Loucy (cell line): ENCODE measurements at regions not wholly inside any gene's neighbourhood (a gene's known extent, or its start where the extent isn't known, plus 50 kb on each side); places are given as distances from the start of the nearest gene placed in this dataset.

Experiments
- H2AFZ ChIP-seq: fragments of 200-600 bp; sonication (generic); 2 replicates; pipeline ENCODE4 v1.6.0; 2016; ENCODE audit warnings: antibody characterized with exemption, mild to moderate bottlenecking, low read length, moderate library complexity
- H3F3A ChIP-seq: fragments of 200-600 bp; 2 replicates; pipeline ENCODE4 v1.6.0; 2016; ENCODE audit warnings: antibody characterized with exemption, low read depth, mild to moderate bottlenecking
- H3K27me3 ChIP-seq: fragments of 200-600 bp; sonication (generic); 2 replicates; pipeline ENCODE4 v1.6.1; 2014; ENCODE audit warnings: low read length, mild to moderate bottlenecking; ENCODE audit not compliant: insufficient read depth, poor library complexity, severe bottlenecking
- H3K36me3 ChIP-seq: fragments of 200-600 bp; sonication (generic); 2 replicates; pipeline ENCODE4 v1.6.1; 2016; ENCODE audit warnings: low read length; ENCODE audit not compliant: insufficient read depth
- H3K4me1 ChIP-seq: fragments of 200-600 bp; sonication (generic); 2 replicates; pipeline ENCODE4 v1.5.1; 2014; ENCODE audit warnings: low read length, mild to moderate bottlenecking; ENCODE audit not compliant: insufficient read depth, poor library complexity, severe bottlenecking
- H3K4me2 ChIP-seq: fragments of 200-600 bp; sonication (generic); 2 replicates; pipeline ENCODE4 v1.6.0; 2014; ENCODE audit warnings: antibody characterized with exemption, low read length, low read depth, mild to moderate bottlenecking; ENCODE audit not compliant: poor library complexity, severe bottlenecking
- H3K4me3 ChIP-seq: fragments of 200-600 bp; sonication (generic); 2 replicates; pipeline ENCODE4 v1.5.1; 2014; ENCODE audit warnings: low read length, mild to moderate bottlenecking, mixed read lengths; ENCODE audit not compliant: poor library complexity, severe bottlenecking
- H3K79me2 ChIP-seq: fragments of 200-600 bp; sonication (generic); 2 replicates; pipeline ENCODE4 v1.6.1; 2014; ENCODE audit warnings: low read length; ENCODE audit not compliant: insufficient read depth
- H3K9ac ChIP-seq: fragments of 200-600 bp; sonication (generic); 2 replicates; pipeline ENCODE4 v1.6.0; 2014; ENCODE audit warnings: mild to moderate bottlenecking, low read depth, low read length, moderate library complexity; ENCODE audit not compliant: poor library complexity, severe bottlenecking
- H3K9me2 ChIP-seq: fragments of 200-600 bp; sonication (generic); replicated peaks from 2 replicates; pipeline ENCODE4 v1.6.1; 2016; ENCODE audit warnings: low read depth, low read length, mixed read lengths
- H3K9me3 ChIP-seq: fragments of 200-600 bp; sonication (generic); 2 replicates; pipeline ENCODE4 v1.6.1; 2014; ENCODE audit warnings: mild to moderate bottlenecking, antibody characterized with exemption, low read length, low read depth; ENCODE audit not compliant: insufficient read depth
- H4K20me1 ChIP-seq: fragments of 200-600 bp; sonication (generic); 2 replicates; pipeline ENCODE4 v1.6.0; 2014; ENCODE audit warnings: antibody characterized with exemption, low read length, mild to moderate bottlenecking; ENCODE audit not compliant: insufficient read depth, poor library complexity, severe bottlenecking
- EZH2phosphoT487 ChIP-seq: fragments of 200-600 bp; IDR thresholded peaks from 2 replicates; pipeline ENCODE4 v1.6.1; 2018; ENCODE audit warnings: antibody characterized with exemption, mild to moderate bottlenecking, moderate library complexity, borderline replicate concordance
- TF ChIP-seq, protein P1 (sequence below): fragments of 200-600 bp; sonication (generic); conservative IDR thresholded peaks from 2 replicates; pipeline ENCODE4 v1.5.1; 2014; ENCODE audit warnings: mild to moderate bottlenecking, antibody characterized with exemption, low read length

DNA sequence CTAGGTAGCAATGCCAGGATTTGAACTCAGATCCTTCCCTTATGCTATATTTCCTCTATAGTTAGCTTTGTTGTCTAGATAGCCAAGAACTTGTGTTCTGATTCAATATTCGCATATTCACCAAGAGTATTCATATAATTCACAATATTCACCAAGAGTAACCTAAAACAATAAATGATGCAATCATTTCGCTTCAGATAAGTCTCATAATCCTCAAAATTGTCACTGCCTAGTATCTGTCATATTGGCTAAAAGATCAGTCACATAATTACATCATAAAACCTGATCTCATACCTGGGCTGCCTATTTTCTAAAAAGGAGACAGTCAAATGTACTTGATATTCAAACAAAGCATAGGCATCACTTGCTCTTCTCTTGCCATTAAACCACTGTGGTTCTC is 199.7 kb upstream of the CPEB2 start:
- TF ChIP-seq, protein P1, sequence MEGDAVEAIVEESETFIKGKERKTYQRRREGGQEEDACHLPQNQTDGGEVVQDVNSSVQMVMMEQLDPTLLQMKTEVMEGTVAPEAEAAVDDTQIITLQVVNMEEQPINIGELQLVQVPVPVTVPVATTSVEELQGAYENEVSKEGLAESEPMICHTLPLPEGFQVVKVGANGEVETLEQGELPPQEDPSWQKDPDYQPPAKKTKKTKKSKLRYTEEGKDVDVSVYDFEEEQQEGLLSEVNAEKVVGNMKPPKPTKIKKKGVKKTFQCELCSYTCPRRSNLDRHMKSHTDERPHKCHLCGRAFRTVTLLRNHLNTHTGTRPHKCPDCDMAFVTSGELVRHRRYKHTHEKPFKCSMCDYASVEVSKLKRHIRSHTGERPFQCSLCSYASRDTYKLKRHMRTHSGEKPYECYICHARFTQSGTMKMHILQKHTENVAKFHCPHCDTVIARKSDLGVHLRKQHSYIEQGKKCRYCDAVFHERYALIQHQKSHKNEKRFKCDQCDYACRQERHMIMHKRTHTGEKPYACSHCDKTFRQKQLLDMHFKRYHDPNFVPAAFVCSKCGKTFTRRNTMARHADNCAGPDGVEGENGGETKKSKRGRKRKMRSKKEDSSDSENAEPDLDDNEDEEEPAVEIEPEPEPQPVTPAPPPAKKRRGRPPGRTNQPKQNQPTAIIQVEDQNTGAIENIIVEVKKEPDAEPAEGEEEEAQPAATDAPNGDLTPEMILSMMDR = no peak
- TF ChIP-seq EZH2phosphoT487 = no peak
- Histone ChIP-seq H3K79me2 (no peaks in the 10 kb centered on the region), H3K27me3 (no peaks in the 10 kb centered on the region), H3K4me3 (no peak overlapping the region), H3K4me2 (no peak overlapping the region), H3K36me3 (no peaks in the 10 kb centered on the region), H4K20me1 (no peaks in the 10 kb centered on the region), H2AFZ (no peak overlapping the region), H3F3A (no peaks in the 10 kb centered on the region), H3K9me3 (peaks cover 2% of the 10 kb centered on the region; the same call in 1 of the 2 replicates), H3K4me1 (no peaks in the 10 kb centered on the region), H3K9ac (no peak overlapping the region), H3K9me2 (no peaks in the 10 kb centered on the region)

DNA sequence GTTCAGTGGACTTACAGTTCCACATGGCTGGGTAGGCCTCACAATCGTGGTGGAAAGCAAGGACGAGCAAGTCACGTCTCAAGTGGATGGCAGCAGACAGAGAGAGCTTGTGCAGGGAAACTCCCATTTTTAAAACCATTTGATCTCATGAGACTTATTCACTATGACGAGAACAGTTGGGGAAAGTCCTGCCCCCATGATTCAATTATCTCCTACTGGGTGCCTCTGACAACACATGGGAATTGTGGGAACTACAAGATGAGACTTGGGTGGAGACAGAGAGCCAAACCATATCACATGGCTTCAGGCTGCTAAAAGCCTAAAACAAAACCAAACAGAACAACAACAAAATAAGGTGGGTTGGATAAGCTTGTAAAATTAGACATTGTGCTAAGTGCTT is 194.4 kb upstream of the CPEB2 start:
- Histone ChIP-seq H3K9me2 (no peaks in the 10 kb centered on the region), H3K9ac (no peak overlapping the region), H3K4me1 (no peaks in the 10 kb centered on the region), H3K9me3 (no peaks in the 10 kb centered on the region), H3K79me2 (no peaks in the 10 kb centered on the region), H3F3A (no peaks in the 10 kb centered on the region), H4K20me1 (no peaks in the 10 kb centered on the region), H3K4me3 (no peak overlapping the region), H3K4me2 (no peak overlapping the region), H3K27me3 (no peaks in the 10 kb centered on the region), H3K36me3 (no peaks in the 10 kb centered on the region), H2AFZ (no peak overlapping the region)
- TF ChIP-seq, protein P1 = no peak
- TF ChIP-seq EZH2phosphoT487 = no peak

DNA sequence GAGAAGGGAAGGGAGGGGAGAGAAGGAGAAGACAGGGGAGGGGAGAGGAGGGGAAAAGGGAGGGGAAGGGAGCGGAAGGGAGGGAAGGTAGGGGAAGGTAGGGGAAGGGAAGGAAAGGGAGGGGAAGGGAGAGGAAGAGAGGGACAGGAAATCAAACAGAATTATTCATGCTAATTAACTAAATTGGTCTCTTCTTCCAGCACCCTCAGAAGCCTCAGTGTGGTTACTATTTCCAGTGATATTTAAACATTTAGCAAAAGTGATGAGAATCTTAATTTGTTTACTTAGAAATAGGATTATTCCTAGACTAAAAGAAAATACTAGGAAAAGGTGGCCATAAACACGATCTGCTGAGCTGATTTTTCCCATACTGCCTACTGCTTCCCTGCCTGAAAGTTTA is 193.1 kb upstream of the CPEB2 start:
- Histone ChIP-seq H3K4me1 (no peaks in the 10 kb centered on the region), H3K79me2 (no peaks in the 10 kb centered on the region), H3K9me3 (no peaks in the 10 kb centered on the region), H3K36me3 (no peaks in the 10 kb centered on the region), H3K4me3 (no peak overlapping the region), H4K20me1 (no peaks in the 10 kb centered on the region), H3K4me2 (no peak overlapping the region), H3K27me3 (no peaks in the 10 kb centered on the region), H3F3A (no peaks in the 10 kb centered on the region), H2AFZ (no peak overlapping the region), H3K9ac (no peak overlapping the region), H3K9me2 (no peaks in the 10 kb centered on the region)
- no peak for TF ChIP-seq EZH2phosphoT487
- TF ChIP-seq, protein P1 = no peak
